NCI-H226 (cell line): ENCODE measurements at regions not wholly inside any gene's neighbourhood (a gene's known extent, or its start where the extent isn't known, plus 50 kb on each side); places are given as distances from the start of the nearest gene placed in this dataset.

Experiments
- DNase-seq: peaks from one replicate; pipeline ENCODE4 v3.0.0-alpha.2; 2015

DNA sequence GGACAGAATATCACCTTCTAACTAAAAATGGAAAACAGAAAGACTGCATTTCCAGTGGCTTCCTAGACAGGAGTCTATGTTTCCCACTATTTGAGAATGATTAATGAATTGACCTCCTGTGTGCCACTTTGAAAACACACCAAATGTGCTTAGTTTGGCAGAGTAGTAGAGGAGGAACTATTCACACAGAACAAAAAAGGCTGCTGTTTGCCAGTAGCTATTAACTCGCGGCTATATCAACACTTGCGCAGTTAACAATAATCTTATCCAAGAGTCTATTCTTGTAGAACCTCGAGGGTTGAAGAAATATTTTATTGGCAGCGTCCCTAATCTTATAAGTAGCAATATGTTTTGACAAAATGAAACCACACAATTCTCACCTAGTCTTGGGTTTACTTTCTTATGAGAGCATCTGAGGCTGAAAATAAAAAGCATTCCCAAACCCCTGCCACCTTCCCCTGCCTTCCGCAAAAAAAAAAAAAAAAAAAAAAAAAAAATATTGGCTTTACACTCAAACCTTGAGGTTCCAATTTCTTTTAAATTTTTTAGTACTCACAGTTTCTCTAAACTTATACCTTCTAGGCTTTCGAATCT, 127.3 kb upstream of the FLRT2 start:
- no peak for DNase-seq

GRCh38 chr14:85409481-85410210, 120.3 kb upstream of the FLRT2 start:
- no peak for DNase-seq

GRCh38 chr14:85412756-85413155, 117.2 kb upstream of the FLRT2 start:
- DNase-seq: no peak

- peak; percentile 67 for DNase-seq
These were observed 116.0 kb upstream of the FLRT2 start for GRCh38 chr14:85413836-85414526.

GRCh38 chr14:85415015-85415712, 114.8 kb upstream of the FLRT2 start:
- DNase-seq: peak; percentile 97

- DNase-seq: peak; percentile 89
These were observed 113.2 kb upstream of the FLRT2 start for GRCh38 chr14:85416771-85417170.

DNA sequence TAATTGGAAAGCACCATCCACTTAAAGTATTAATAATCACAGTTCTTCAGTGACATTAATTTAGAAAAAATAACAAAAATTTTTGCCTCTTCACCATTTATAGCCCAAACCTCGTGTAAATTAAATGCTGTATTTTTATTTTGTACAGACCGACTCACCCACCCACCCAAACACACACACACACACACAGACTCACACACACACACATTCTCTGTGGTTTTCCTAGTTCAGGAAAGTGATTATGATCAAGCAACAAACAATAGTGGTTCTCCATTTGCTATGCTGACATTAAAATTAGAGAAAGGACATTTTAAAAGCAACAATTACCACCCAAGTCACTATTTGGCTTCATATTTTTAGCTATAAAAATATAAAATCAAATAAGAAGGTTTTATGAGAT, 112.5 kb upstream of the FLRT2 start:
- DNase-seq: no peak

DNA sequence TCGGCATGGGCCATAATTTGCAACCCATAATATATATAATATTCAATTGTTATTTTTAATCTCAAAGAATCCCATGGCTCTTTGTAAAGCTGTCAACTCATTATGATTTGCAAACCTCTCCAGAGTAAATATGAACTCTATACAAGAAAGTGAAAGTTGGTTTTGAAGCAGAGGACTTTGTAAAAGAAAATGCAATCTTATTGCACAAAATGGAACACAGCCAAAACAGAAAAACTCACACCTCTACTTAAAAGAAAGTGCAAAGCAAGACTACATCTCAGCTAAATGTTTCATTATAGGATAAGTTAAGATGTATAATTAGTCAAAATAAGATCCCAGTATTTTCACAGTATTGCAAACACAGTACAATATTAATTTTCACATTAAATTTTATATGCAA, 111.2 kb upstream of the FLRT2 start:
- DNase-seq: no peak

GRCh38 chr14:85420278-85420677, 109.7 kb upstream of the FLRT2 start:
- DNase-seq: no peak

DNA sequence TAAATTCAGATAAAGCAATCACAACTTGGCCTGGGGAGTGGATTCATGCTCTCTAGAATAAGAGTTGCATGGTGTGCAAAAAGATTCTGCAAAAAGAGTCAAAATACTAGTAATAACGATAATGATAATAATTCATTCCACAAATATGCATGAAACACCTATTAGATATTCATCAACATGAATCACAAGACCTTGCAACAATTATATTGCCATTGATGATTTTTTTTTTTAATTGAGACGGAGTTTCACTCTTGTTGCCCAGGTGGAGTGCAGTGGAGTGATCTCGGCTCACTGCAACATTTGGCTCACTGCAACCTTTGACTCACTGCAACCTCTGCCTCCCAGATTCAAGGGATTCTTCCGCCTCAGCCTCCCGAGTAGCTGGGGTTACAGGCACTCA, 109.2 kb upstream of the FLRT2 start:
- DNase-seq: no peak

DNA sequence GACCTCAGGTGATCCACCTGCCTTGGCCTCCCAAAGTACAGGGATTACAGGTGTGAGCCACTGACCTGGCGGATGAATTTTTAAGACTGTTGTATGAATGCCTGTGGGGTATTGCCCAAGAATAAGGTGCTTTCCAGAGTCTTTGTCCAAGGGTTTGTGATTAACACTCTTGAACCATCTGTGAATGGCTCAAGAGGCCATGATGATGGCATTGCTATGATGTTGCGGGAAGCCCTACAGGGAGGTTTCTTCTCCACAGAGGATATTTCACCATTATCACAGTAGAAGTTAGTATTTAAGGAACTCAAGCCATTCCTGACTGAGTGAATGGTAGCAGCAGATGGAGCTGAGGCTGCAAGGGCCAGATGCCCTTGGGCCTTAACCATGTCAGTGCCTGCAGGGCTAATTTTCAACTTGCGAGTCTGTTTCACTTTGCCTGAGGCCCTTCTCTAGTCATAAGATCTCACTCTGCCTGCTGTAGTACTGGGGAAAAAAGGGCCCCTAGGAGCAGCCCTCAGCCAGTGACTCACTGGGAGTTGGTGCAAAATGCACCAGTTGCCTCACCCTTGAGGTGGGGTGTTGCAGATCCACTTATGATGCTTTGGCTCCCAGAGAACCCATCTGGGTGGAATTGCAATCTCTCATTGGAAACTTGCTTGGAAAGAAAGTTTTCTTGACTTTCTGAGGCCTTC, 108.6 kb upstream of the FLRT2 start:
- DNase-seq: peak; percentile 92

GRCh38 chr14:85423889-85424288, 106.1 kb upstream of the FLRT2 start:
- DNase-seq: no peak

GRCh38 chr14:85425507-85425906, 104.4 kb upstream of the FLRT2 start:
- no peak for DNase-seq

DNA sequence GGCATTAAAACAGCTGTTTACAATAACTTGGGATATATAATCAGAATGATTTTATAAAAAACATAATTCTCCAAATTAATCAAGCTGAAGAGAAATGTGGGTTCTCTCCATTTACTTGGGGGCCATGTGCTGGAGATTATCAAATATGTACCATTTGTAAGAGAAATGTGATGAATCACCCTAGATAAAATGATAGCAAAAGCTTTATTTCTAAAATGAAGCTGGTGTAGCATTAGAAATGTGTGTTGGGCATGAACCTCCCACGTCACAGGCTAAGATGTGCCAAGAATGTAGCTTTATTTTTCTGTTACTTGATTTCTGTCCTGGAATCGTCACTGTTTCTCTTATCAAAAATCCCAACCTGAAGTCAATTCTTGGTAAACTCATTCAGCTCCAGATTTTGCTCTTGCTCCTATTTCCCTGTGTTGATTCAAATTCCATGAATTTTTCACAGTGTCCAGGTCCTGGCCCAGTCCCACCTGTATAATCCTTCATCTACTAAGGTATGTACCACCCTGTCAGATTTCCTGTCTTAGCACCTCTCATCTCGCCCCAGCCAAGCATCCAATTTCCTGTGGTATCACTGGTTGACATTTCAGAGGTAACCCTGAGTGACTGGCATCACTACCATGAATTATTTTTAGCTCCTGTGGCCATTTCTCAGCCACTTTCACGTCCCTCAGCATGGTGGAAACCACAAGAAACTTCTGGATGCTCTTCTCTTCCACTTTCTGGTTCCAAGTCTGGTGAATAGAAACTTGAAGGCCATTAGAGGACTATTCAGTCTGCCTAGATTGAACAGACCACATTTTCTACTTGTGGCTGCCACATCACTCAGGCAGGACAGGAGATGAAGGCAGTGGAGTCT, 103.6 kb upstream of the FLRT2 start:
- DNase-seq: peak; percentile 8

- DNase-seq: no peak
These were observed 101.0 kb upstream of the FLRT2 start for GRCh38 chr14:85428926-85429325.

DNA sequence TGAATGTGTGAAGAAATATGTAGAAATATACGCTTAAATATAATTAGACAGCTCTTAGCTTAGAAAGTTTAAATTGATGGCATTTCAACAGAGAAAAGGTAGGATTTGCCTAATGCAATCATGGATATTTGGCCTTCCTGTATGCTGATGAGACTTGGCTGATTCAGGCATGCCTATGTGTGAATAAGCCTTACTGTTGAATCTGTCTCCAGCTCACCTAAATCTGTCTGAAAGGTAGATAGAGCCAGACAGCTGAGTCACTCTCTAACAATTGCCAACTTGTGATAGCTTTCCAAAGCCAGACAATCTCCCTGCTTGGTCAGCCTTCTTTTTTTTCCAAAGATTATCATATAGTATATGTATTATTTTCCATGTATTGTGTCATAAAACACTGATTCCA, 92.8 kb upstream of the FLRT2 start:
- peak; percentile 88 for DNase-seq

DNA sequence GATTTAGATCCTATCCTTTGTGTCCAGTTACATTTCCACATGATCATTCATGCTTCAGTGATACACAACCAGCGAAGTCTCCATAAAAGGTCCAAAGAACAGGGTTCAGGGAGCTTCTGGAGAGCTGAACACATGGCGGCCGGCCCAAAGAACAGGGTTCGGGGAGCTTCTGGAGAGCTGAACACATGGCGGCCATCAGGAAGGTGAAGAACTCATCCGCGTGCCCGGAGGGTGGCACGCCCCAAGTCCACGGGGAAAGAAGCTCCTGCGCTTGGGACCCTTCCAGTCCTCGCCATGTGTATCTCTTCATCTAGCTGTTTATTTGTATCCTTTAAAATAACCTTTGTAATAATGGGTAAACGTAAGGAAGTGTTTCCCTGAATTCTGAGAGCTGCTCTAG, 91.9 kb upstream of the FLRT2 start:
- DNase-seq: no peak

GRCh38 chr14:85438481-85438942, 91.4 kb upstream of the FLRT2 start:
- DNase-seq: no peak

GRCh38 chr14:85439696-85440328, 90.1 kb upstream of the FLRT2 start:
- peak; percentile 65 for DNase-seq

- DNase-seq: no peak
These were observed 87.9 kb upstream of the FLRT2 start for GRCh38 chr14:85441909-85442643.

DNA sequence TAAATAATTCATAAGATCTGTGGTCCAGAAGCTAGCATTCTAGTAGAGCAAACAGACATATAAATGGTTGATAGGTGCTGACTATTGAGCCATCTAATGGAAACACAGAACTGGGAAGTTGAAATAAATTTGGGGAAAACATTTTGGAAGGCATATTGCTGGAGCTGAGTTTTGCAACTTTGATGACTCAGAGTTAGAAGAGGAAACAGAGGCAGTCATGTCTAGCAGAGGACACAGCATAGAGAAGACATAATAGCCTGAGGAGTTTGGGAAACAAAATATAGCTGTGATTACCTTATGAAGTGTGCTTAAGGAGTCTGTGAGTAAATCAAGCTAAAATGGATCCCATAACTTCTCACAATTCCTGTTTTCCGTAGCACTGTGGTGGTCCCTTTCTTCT, 86.9 kb upstream of the FLRT2 start:
- no peak for DNase-seq
